AG04449 (cell line): ENCODE measurements at regions not wholly inside any gene's neighbourhood (a gene's known extent, or its start where the extent isn't known, plus 50 kb on each side); places are given as distances from the start of the nearest gene placed in this dataset.

ENCODE experiments used
- CTCF ChIA-PET: fragments of 350-600 bp; formaldehyde crosslinking; extraction: SDS; loops from one replicate; lab custom pipeline; 2021; ENCODE audit warnings: antibody characterized with exemption; lab: Yijun Ruan, JAX
- POLR2A ChIA-PET: fragments of 400-600, 350-600 bp; formaldehyde crosslinking; extraction: SDS; loops from one replicate; lab custom pipeline; 2020; ENCODE audit warnings: antibody characterized with exemption, inconsistent platforms; lab: Yijun Ruan, JAX
- DNase-seq: peaks from one replicate; pipeline ENCODE4 v3.0.0-alpha.2; 2010; ENCODE audit warnings: low read depth, low spot score
- H3K4me3 ChIP-seq: 2 replicates; pipeline ENCODE4 v1.5.1; 2011; ENCODE audit warnings: low read depth, mild to moderate bottlenecking, control low read depth, low read length
- CTCF ChIP-seq: IDR thresholded peaks from one replicate; pipeline ENCODE4 v1.5.1; 2011; ENCODE audit warnings: mild to moderate bottlenecking, moderate library complexity, low read length, control low read depth, inconsistent platforms; ENCODE audit not compliant: insufficient read depth; ENCODE audit errors: missing control alignments

- no peak overlapping the region for H3K4me3 ChIP-seq
- DNase-seq: no peak
- ChIA-PET CTCF (no interaction called here), POLR2A (no interaction called here)
- TF ChIP-seq CTCF: no peak
Measured at GRCh38 chr3:117444175-117444574, 734.6 kb downstream of the TUSC7 start.

- no peak overlapping the region for H3K4me3 ChIP-seq
- no peak for DNase-seq
- POLR2A ChIA-PET: no interaction called here
- no peak for TF ChIP-seq CTCF
- CTCF ChIA-PET: no interaction called here
Measured at GRCh38 chr3:117447419-117447818, 737.8 kb downstream of the TUSC7 start.

- ChIA-PET CTCF (interaction anchor here (1.0 kb wide), 1 partner anchor 10 kb away, joined by 5 read pairs; no protein-coding TSS in a partner anchor), POLR2A (no interaction called here)
- H3K4me3 ChIP-seq: no peak overlapping the region
- no peak for DNase-seq
- no peak for TF ChIP-seq CTCF
Measured at GRCh38 chr3:117450026-117450425, 740.4 kb downstream of the TUSC7 start.

GRCh38 chr3:117454254-117454653 is 744.7 kb downstream of the TUSC7 start:
- POLR2A ChIA-PET: no interaction called here

GRCh38 chr3:117454908-117455307 is 745.3 kb downstream of the TUSC7 start:
- H3K4me3 ChIP-seq: no peak overlapping the region
- TF ChIP-seq CTCF: no peak
- CTCF ChIA-PET: interaction anchor here (1.2 kb wide), 1 partner anchor 10 kb away, joined by 3 read pairs; no protein-coding TSS in a partner anchor
- DNase-seq: no peak
- POLR2A ChIA-PET: no interaction called here

More at GRCh38 chr3:117454254-117454653, 744.7 kb downstream of the TUSC7 start:
- no peak overlapping the region for H3K4me3 ChIP-seq
- CTCF ChIA-PET: interaction anchor here (0.7 kb wide), 1 partner anchor 15 kb away, joined by 3 read pairs; no protein-coding TSS in a partner anchor
- TF ChIP-seq CTCF: no peak
- no peak for DNase-seq

GRCh38 chr3:117455782-117456181 is 746.2 kb downstream of the TUSC7 start:
- ChIA-PET POLR2A (no interaction called here), CTCF (interaction anchor here (1.1 to 1.2 kb wide), 2 partner anchors 9 to 13 kb away, joined by 3 read pairs; no protein-coding TSS in a partner anchor)
- H3K4me3 ChIP-seq: no peak overlapping the region
- TF ChIP-seq CTCF: no peak
- no peak for DNase-seq
